ENCODE measurements at regions not wholly inside any gene's neighbourhood (a gene's known extent, or its start where the extent isn't known, plus 50 kb on each side); places are given as distances from the start of the nearest gene placed in this dataset.

- Histone ChIP-seq H2BK15ac (ENCODE audit: low read depth, low read length) (no peak overlapping the region), H3K23ac (ENCODE audit: insufficient read length, low read depth, low read length) (no peak overlapping the region), H4K8ac (replicated peaks; ENCODE audit: insufficient read length, low read depth, low read length) (no peak overlapping the region), H2BK120ac (ENCODE audit: low read depth, low read length, poor library complexity, severe bottlenecking) (no peak overlapping the region), H2BK20ac (ENCODE audit: low read depth, low read length, poor library complexity, severe bottlenecking) (no peak overlapping the region), H3T11ph (ENCODE audit: low read length) (no peak overlapping the region), H4K91ac (ENCODE audit: insufficient read length, low read depth, low read length) (no peak overlapping the region), H4K5ac (ENCODE audit: insufficient read length, low read depth, low read length) (no peak overlapping the region), H3K14ac (ENCODE audit: insufficient read depth, low read length) (no peak overlapping the region), H3K23me2 (ENCODE audit: insufficient read length, low read depth, low read length, poor library complexity, severe bottlenecking) (no peaks in the 10 kb centered on the region), H2BK5ac (ENCODE audit: insufficient read length, low read length) (no peak overlapping the region), H3K27me3 (ENCODE audit: insufficient read depth, low read length) (no peaks in the 10 kb centered on the region), H2AK5ac (ENCODE audit: insufficient read length, low read length) (no peak overlapping the region), H3K9me3 (ENCODE audit: control insufficient read depth, low read depth, low read length) (no peaks in the 10 kb centered on the region), H3K4me2 (ENCODE audit: insufficient read depth, insufficient read length, low read length) (no peak overlapping the region), H3K56ac (ENCODE audit: insufficient read length, low read depth, low read length) (no peak overlapping the region), H2BK12ac (ENCODE audit: insufficient read length, low read depth, low read length) (no peak overlapping the region), H3K4me1 (ENCODE audit: insufficient read depth, low read length) (no peaks in the 10 kb centered on the region), H3K79me2 (ENCODE audit: insufficient read depth, low read length) (no peaks in the 10 kb centered on the region), H3K79me1 (ENCODE audit: insufficient read depth, low read depth, low read length, poor library complexity, severe bottlenecking) (no peaks in the 10 kb centered on the region), H2AFZ (ENCODE audit: low read length) (no peak overlapping the region), H3K9ac (ENCODE audit: extremely low read depth, insufficient read length, low read length) (no peak overlapping the region), H3K4ac (ENCODE audit: low read depth, low read length) (no peak overlapping the region), H3K18ac (ENCODE audit: insufficient read length, low read depth, low read length) (no peak overlapping the region), H4K20me1 (ENCODE audit: control insufficient read depth, insufficient read depth, insufficient read length) (no peaks in the 10 kb centered on the region), H3K27ac (ENCODE audit: insufficient read length, low read depth, low read length) (no peak overlapping the region)
- DNase-seq, result no peak
- H3K4me1 Mint-ChIP-seq, result no peaks in the 10 kb centered on the region
- no peaks in the 10 kb centered on the region for H3K36me3 Mint-ChIP-seq (ENCODE audit: insufficient read depth in 1 of 3, low read depth in 3 of 3)
- WGBS (ENCODE audit: extremely low coverage, insufficient read length, low lambda C conversion rate), result no CpG with 5 or more reads among the region's 3 CpGs
- no peak overlapping the region for H3K4me3 Mint-ChIP-seq
- H3K9me3 Mint-ChIP-seq, result no peaks in the 10 kb centered on the region; a peak in 1 of 5 replicates
- TF ChIP-seq CTCF (conservative IDR thresholded peaks at IDR 0.05), result no peak
- H3K27ac Mint-ChIP-seq, result no peak overlapping the region
- no peaks in the 10 kb centered on the region for H3K27me3 Mint-ChIP-seq (ENCODE audit: low read depth)
Observed at GRCh38 chr14:25955772-25956171, 642.1 kb downstream of the NOVA1 start.

Data from H9 (cell line).